A549 (cell line): ENCODE measurements at regions not wholly inside any gene's neighbourhood (a gene's known extent, or its start where the extent isn't known, plus 50 kb on each side); places are given as distances from the start of the nearest gene placed in this dataset.

Experiments used
- ATAC-seq, 2 experiments: fragments of 200-7000 bp in 1 of 2; fragments of >200 bp in 1 of 2; cut with Nextera tagmentation in 1 of 2; cut with Tn5 transposase in 1 of 2; 3 replicates each; pipeline versions ENCODE4 v1.8.0 to v1.9.1; 2018 to 2020; ENCODE audit warnings: mild to moderate bottlenecking in 1 of 2, moderate library complexity in 1 of 2
- CTCF ChIA-PET: fragments of 300-600 bp; sonication (Branson Sonifier 250); formaldehyde crosslinking; extraction: SDS; loops from one replicate; lab custom pipeline; 2021; ENCODE audit warnings: antibody characterized with exemption, inconsistent platforms; lab: Yijun Ruan, JAX
- POLR2A ChIA-PET: fragments of 350-600 bp; formaldehyde crosslinking; extraction: SDS; loops from one replicate; lab custom pipeline; 2021; ENCODE audit warnings: antibody characterized with exemption, inconsistent platforms; lab: Yijun Ruan, JAX
- DNase-seq, 2 experiments: peaks; one replicate each; pipeline versions ENCODE4 v3.0.0 to v3.0.0-alpha.2; 2011 to 2016; ENCODE audit warnings: low read depth in 1 of 2, low spot score in 1 of 2
- FAIRE-seq: peaks from 2 replicates; lab custom pipeline; 2011; peaks lifted over from hg19 to GRCh38; lab: Jason Lieb, UNC
- H3K27ac ChIP-seq, 2 experiments: fragments of >200 bp; sonication (Bioruptor Twin); formaldehyde crosslinking; 3 replicates each; pipeline ENCODE4 v1.5.1; 2016 to 2017
- H3K4me1 ChIP-seq: fragments of >200 bp; sonication (Bioruptor Twin); formaldehyde crosslinking; 3 replicates; pipeline ENCODE4 v1.6.1; 2016
- H3K4me2 ChIP-seq: fragments of >200 bp; sonication (Bioruptor Twin); formaldehyde crosslinking; 3 replicates; pipeline ENCODE4 v1.6.1; 2016
- H3K4me3 ChIP-seq: fragments of >200 bp; sonication (Bioruptor Twin); formaldehyde crosslinking; 3 replicates; pipeline ENCODE4 v1.5.1; 2016
- H3K9me3 ChIP-seq: fragments of >200 bp; sonication (Bioruptor Twin); formaldehyde crosslinking; 3 replicates; pipeline ENCODE4 v1.6.1; 2016
- BCL3 ChIP-seq: fragments of >200 bp; sonication (Bioruptor Twin); formaldehyde crosslinking; IDR thresholded peaks from 3 replicates; pipeline ENCODE4 v1.6.1; 2016
- CBX8 ChIP-seq: fragments of 200-600 bp; sonication (generic); IDR thresholded peaks from 2 replicates; pipeline ENCODE4 v1.6.1; 2016
- CHD4 ChIP-seq: fragments of 200-600 bp; sonication (generic); IDR thresholded peaks from 2 replicates; pipeline ENCODE4 v1.6.1; 2016; ENCODE audit warnings: antibody characterized with exemption, mild to moderate bottlenecking, borderline replicate concordance
- CTCF ChIP-seq: fragments of >200 bp; sonication (Bioruptor Twin); formaldehyde crosslinking; IDR thresholded peaks from 3 replicates; pipeline ENCODE4 v1.5.1; 2016
- ELK1 ChIP-seq: fragments of 150-350 bp; IDR thresholded peaks from 2 replicates; pipeline ENCODE4 v1.6.1; 2014; ENCODE audit warnings: low read depth, mild to moderate bottlenecking, low read length
- EP300 ChIP-seq, 2 experiments: fragments of >200 bp; sonication (Bioruptor Twin); formaldehyde crosslinking; IDR thresholded peaks; 2 replicates in 1 of 2; 3 replicates in 1 of 2; pipeline ENCODE4 v1.6.1; 2016 to 2017
- ESRRA ChIP-seq: fragments of 150-350 bp; IDR thresholded peaks from 2 replicates; pipeline ENCODE4 v1.6.1; 2014; ENCODE audit warnings: mild to moderate bottlenecking, low read length, borderline replicate concordance
- FOXS1 ChIP-seq: fragments of 250-450 bp; sonication (Bioruptor Pico); IDR thresholded peaks from 2 replicates; pipeline ENCODE4 v1.5.0; 2020; ENCODE audit warnings: mild to moderate bottlenecking, moderate library complexity
- GATA3 ChIP-seq: IDR thresholded peaks from 2 replicates; pipeline ENCODE4 v1.6.1; 2012; ENCODE audit warnings: borderline replicate concordance
- HOXA7 ChIP-seq: fragments of 250-450 bp; sonication (Bioruptor Pico); IDR thresholded peaks from 2 replicates; pipeline ENCODE4 v1.5.0; 2020; ENCODE audit warnings: mild to moderate bottlenecking, moderate library complexity
- HOXB13 ChIP-seq: fragments of 250-450 bp; sonication (Bioruptor Pico); IDR thresholded peaks from 2 replicates; pipeline ENCODE4 v1.5.0; 2020; ENCODE audit warnings: low read depth, mild to moderate bottlenecking, moderate library complexity
- KDM5A ChIP-seq: fragments of 200-600 bp; sonication (generic); IDR thresholded peaks from 2 replicates; pipeline ENCODE4 v1.6.1; 2016; ENCODE audit warnings: antibody characterized with exemption, mild to moderate bottlenecking
- MAFK ChIP-seq: fragments of 450-650 bp; IDR thresholded peaks from 2 replicates; pipeline ENCODE4 v1.6.1; 2014; ENCODE audit not compliant: partially characterized antibody
- PHF8 ChIP-seq: fragments of 200-600 bp; sonication (generic); IDR thresholded peaks from 2 replicates; pipeline ENCODE4 v1.6.1; 2016; ENCODE audit warnings: low read depth, mild to moderate bottlenecking, antibody characterized with exemption, moderate library complexity, borderline replicate concordance
- RAD21 ChIP-seq, 2 experiments: fragments of >200 bp in 1 of 2; sonication (Bioruptor Twin) in 1 of 2; formaldehyde crosslinking in 1 of 2; IDR thresholded peaks in 1 of 2; conservative IDR thresholded peaks in 1 of 2; 2 replicates in 1 of 2; 3 replicates in 1 of 2; pipeline ENCODE4 v1.6.1; 2012 to 2018; ENCODE audit warnings: inconsistent platforms in 1 of 2
- RCOR1 ChIP-seq: fragments of 150-350 bp; IDR thresholded peaks from 2 replicates; pipeline ENCODE4 v1.6.1; 2014; ENCODE audit warnings: antibody characterized with exemption, low read length, low read depth
- REST ChIP-seq: fragments of 200-600 bp; sonication (generic); IDR thresholded peaks from 2 replicates; pipeline ENCODE4 v1.6.1; 2016; ENCODE audit warnings: antibody characterized with exemption, mild to moderate bottlenecking, moderate library complexity
- ZSCAN20 ChIP-seq: fragments of 250-450 bp; sonication (Bioruptor Pico); IDR thresholded peaks from 2 replicates; pipeline ENCODE4 v1.8.0; 2022; ENCODE audit warnings: mild to moderate bottlenecking, moderate library complexity
- whole genome bisulfite sequencing: methylation state at CpG from one replicate; pipeline ENCODE4 v1.1.6; 2017; ENCODE audit errors: missing lambda C conversion rate; 5-methylcytosine and 5-hydroxymethylcytosine counted together

- no peak for FAIRE-seq
- no peak for TF ChIP-seq BCL3
- no peak for TF ChIP-seq CTCF
- no peak for TF ChIP-seq ESRRA
- TF ChIP-seq MAFK: no peak
- WGBS: 81% methylated on average over 2 of the region's 2 CpGs
- no peak for ATAC-seq
- Histone ChIP-seq H3K27ac (no peak overlapping the region), H3K4me2 (no peak overlapping the region), H3K4me1 (no peaks in the 10 kb centered on the region), H3K9me3 (no peaks in the 10 kb centered on the region), H3K4me3 (no peak overlapping the region)
- DNase-seq: no peak
- ChIA-PET CTCF (interaction anchor here (1.3 to 6.7 kb wide), 3 partner anchors 9 to 221 kb away, joined by 4 to 53 read pairs (median 17); no protein-coding TSS in a partner anchor), POLR2A (no interaction called here)
Measured at GRCh38 chr17:45631941-45632340, 141.4 kb upstream of the PLEKHM1 start.

- DNase-seq (no peak), FAIRE-seq (no peak), ATAC-seq (no peak)
- TF ChIP-seq GATA3 (no peak), CHD4 (no peak), FOXS1 (no peak), REST (no peak), RAD21 (conservative IDR thresholded peaks at IDR 0.05 in 1 of 2, IDR thresholded peaks at IDR 0.05 in 1 of 2) (no peak), RCOR1 (no peak), HOXA7 (CRISPR knock-in tag) (no peak), CBX8 (no peak), ELK1 (no peak), EP300 (IDR thresholded peaks at IDR 0.05) (no peak), KDM5A (no peak), ZSCAN20 (CRISPR knock-in tag) (no peak), HOXB13 (CRISPR knock-in tag) (no peak), PHF8 (no peak)
- Histone ChIP-seq H3K4me2 (no peak overlapping the region), H3K4me1 (no peaks in the 10 kb centered on the region), H3K4me3 (no peak overlapping the region), H3K27ac (no peak overlapping the region), H3K9me3 (no peaks in the 10 kb centered on the region)
- WGBS: 94% methylated on average over 4 of the region's 4 CpGs
- POLR2A ChIA-PET: interaction anchor here (1.7 kb wide), 1 partner anchor 192 kb away, joined by 6 read pairs; no protein-coding TSS in a partner anchor
- CTCF ChIA-PET: interaction anchor here (1.0 to 9.8 kb wide), 28 partner anchors 9 to 316 kb away, joined by 3 to 317 read pairs (median 10); partner anchors contain the start of genes CRHR1 and SPPL2C
Measured at GRCh38 chr17:45639297-45639849, 144.7 kb upstream of the CRHR1 start.
